WTC11 (cell line): ENCODE measurements at regions not wholly inside any gene's neighbourhood (a gene's known extent, or its start where the extent isn't known, plus 50 kb on each side); places are given as distances from the start of the nearest gene placed in this dataset. TPM values are rescaled to one million over a fixed set of nuclear protein-coding genes. Genes with fewer than 3 reads are reported as not detected.

Experiments
- ATAC-seq: fragments of 200-7000 bp; cut with Tn5 transposase; 2 replicates; pipeline ENCODE4 v1.10.0; 2021; ENCODE audit warnings: mild to moderate bottlenecking, moderate library complexity
- CTCF ChIA-PET: fragments of 300-600 bp; sonication (Branson Sonifier 250); formaldehyde crosslinking; loops from one replicate; lab custom pipeline; 2021; ENCODE audit warnings: antibody characterized with exemption; lab: Charles Lee
- POLR2A ChIA-PET: fragments of 350-600 bp; sonication (Branson Sonifier 250); formaldehyde crosslinking; loops from one replicate; lab custom pipeline; 2021; ENCODE audit warnings: antibody characterized with exemption; lab: Charles Lee
- DNase-seq: peaks from one replicate; pipeline ENCODE4 v3.0.0; 2021; ENCODE audit warnings: low spot score
- H3K27ac Mint-ChIP-seq: 2 replicates; pipeline ENCODE4 v1.8.0; 2021; ENCODE audit warnings: mixed read lengths
- H3K27me3 Mint-ChIP-seq: 2 replicates; pipeline ENCODE4 v1.8.0; 2021; ENCODE audit warnings: low read depth, mild to moderate bottlenecking, moderate library complexity, mixed read lengths
- H3K36me3 Mint-ChIP-seq: 2 replicates; pipeline ENCODE4 v1.8.0; 2021; ENCODE audit warnings: mixed read lengths
- H3K4me1 Mint-ChIP-seq: 2 replicates; pipeline ENCODE4 v1.8.0; 2022; ENCODE audit warnings: mixed read lengths
- H3K4me3 Mint-ChIP-seq: 2 replicates; pipeline ENCODE4 v1.8.0; 2021; ENCODE audit warnings: mild to moderate bottlenecking, moderate library complexity, mixed read lengths
- H3K9me3 Mint-ChIP-seq: 2 replicates; pipeline ENCODE4 v1.8.0; 2021; ENCODE audit warnings: mixed read lengths
- ELF4 ChIP-seq: sonication (generic); formaldehyde crosslinking; IDR thresholded peaks from 2 replicates; pipeline ENCODE4 v1.8.1; 2022; ENCODE audit warnings: low read depth, mild to moderate bottlenecking, moderate library complexity, missing genetic modification reagents
- ETV6 ChIP-seq: sonication (generic); formaldehyde crosslinking; IDR thresholded peaks from 2 replicates; pipeline ENCODE4 v1.8.1; 2022; ENCODE audit warnings: mild to moderate bottlenecking, missing genetic modification reagents
- FOXP1 ChIP-seq: sonication (generic); formaldehyde crosslinking; IDR thresholded peaks from 2 replicates; pipeline ENCODE4 v1.8.0; 2022; ENCODE audit warnings: missing genetic modification reagents, mild to moderate bottlenecking, moderate library complexity, borderline replicate concordance
- JAZF1 ChIP-seq: fragments of 250-450 bp; sonication (Bioruptor Pico); IDR thresholded peaks from 2 replicates; pipeline ENCODE4 v1.9.0; 2021; ENCODE audit warnings: moderate library complexity, mild to moderate bottlenecking, inconsistent platforms
- KAT7 ChIP-seq: sonication (generic); formaldehyde crosslinking; IDR thresholded peaks from 2 replicates; pipeline ENCODE4 v1.8.1; 2023; ENCODE audit warnings: missing genetic modification reagents, mild to moderate bottlenecking, borderline replicate concordance
- NFE2L1 ChIP-seq: sonication (generic); formaldehyde crosslinking; IDR thresholded peaks from 2 replicates; pipeline ENCODE4 v1.8.1; 2023; ENCODE audit warnings: missing genetic modification reagents
- NR2C2 ChIP-seq: sonication (generic); formaldehyde crosslinking; IDR thresholded peaks from 2 replicates; pipeline ENCODE4 v1.8.0; 2022; ENCODE audit warnings: mild to moderate bottlenecking, missing genetic modification reagents
- PRDM15 ChIP-seq: sonication (generic); formaldehyde crosslinking; IDR thresholded peaks from 2 replicates; pipeline ENCODE4 v1.8.0; 2022; ENCODE audit warnings: missing genetic modification reagents
- RORB ChIP-seq: fragments of 250-450 bp; sonication (Bioruptor Pico); IDR thresholded peaks from 2 replicates; pipeline ENCODE4 v1.9.0; 2021; ENCODE audit warnings: mild to moderate bottlenecking
- STAT6 ChIP-seq: sonication (generic); formaldehyde crosslinking; conservative IDR thresholded peaks from 2 replicates; pipeline ENCODE4 v1.8.1; 2023; ENCODE audit warnings: mild to moderate bottlenecking, low read depth, missing genetic modification reagents, moderate library complexity
- ZNF121 ChIP-seq: sonication (generic); formaldehyde crosslinking; IDR thresholded peaks from 2 replicates; pipeline ENCODE4 v1.8.0; 2023; ENCODE audit warnings: missing genetic modification reagents
- ZNF219 ChIP-seq: sonication (generic); formaldehyde crosslinking; IDR thresholded peaks from 2 replicates; pipeline ENCODE4 v1.8.0; 2023; ENCODE audit warnings: missing genetic modification reagents, mild to moderate bottlenecking, borderline replicate concordance
- ZNF232 ChIP-seq: sonication (generic); formaldehyde crosslinking; IDR thresholded peaks from 2 replicates; pipeline ENCODE4 v1.8.0; 2022; ENCODE audit warnings: mild to moderate bottlenecking, missing genetic modification reagents
- ZNF416 ChIP-seq: fragments of 250-450 bp; sonication (Bioruptor Pico); IDR thresholded peaks from 2 replicates; pipeline ENCODE4 v1.9.0; 2021; ENCODE audit warnings: mild to moderate bottlenecking, inconsistent platforms
- microRNA-seq: library from miRNA; unstranded; fragments of <30 nt; microRNA quantifications from one replicate; pipeline ENCODE4 v1.2.0, GENCODE V29; 2022; ENCODE audit warnings: borderline number of aligned reads
- TF ChIP-seq, protein P1 (sequence below): fragments of 250-450 bp; sonication (Bioruptor Pico); IDR thresholded peaks from 2 replicates; pipeline ENCODE4 v1.9.0; 2021; ENCODE audit warnings: moderate library complexity, mild to moderate bottlenecking, inconsistent platforms, borderline replicate concordance
- TF ChIP-seq, protein P2 (sequence below): sonication (generic); formaldehyde crosslinking; IDR thresholded peaks from 2 replicates; pipeline ENCODE4 v1.8.0; 2022; ENCODE audit warnings: mild to moderate bottlenecking, missing genetic modification reagents

DNA sequence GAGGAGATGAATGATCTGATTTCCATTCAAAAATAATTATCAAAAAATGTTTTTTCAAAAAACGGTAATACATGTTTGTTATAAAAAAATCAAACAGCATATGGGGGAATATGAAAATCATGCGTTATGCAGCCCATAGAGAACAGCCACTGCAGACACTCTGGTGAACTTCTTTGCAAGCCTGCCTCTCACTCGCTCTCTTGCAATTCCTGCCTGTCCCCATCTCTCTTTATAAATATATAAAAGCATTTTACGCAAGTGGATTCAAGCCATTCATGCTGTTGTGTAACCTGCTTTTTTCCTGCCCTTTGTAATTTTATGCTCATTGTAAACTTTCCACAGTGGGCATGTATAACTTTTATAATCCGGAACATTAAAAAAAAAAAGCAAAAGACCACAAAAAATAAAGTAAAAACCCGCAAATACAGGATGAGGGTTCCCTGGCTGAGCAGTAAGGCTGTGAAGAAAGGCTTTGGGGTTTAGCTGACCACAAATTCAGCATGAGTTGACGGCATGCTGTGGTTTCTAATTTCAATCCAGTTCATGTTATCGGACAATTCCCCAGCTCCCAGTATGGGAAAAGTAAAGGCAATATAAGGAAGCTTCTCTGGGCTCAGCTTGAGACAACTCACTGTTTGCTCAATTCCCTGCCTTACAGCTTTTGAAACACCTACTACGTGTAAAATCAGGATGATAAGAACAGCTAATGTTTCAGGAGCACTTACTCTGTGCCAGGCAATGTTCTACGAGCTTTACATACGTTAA, 52.8 kb upstream of the ZBTB40 start (continued):
- TF ChIP-seq STAT6 (CRISPR knock-in tag) = no peak
- TF ChIP-seq, all 79 proteins: peak for 0

GRCh38 chr1:22399421-22400091, 52.1 kb upstream of the ZBTB40 start:
- Mint-ChIP-seq H3K4me3 (no peak overlapping the region), H3K9me3 (no peaks in the 10 kb centered on the region), H3K36me3 (no peaks in the 10 kb centered on the region), H3K27me3 (no peaks in the 10 kb centered on the region), H3K27ac (no peak overlapping the region), H3K4me1 (peaks cover 11% of the 10 kb centered on the region)
- DNase-seq = no peak
- POLR2A ChIA-PET = interaction anchor here (0.6 kb wide), 1 partner anchor 18 kb away, joined by 3 read pairs; no protein-coding TSS in a partner anchor
- CTCF ChIA-PET = interaction anchor here (1.2 to 1.4 kb wide), 2 partner anchors 7 to 17 kb away, joined by 3 to 7 read pairs; no protein-coding TSS in a partner anchor
- TF ChIP-seq ZNF219 (no peak), ZNF416 (CRISPR knock-in tag) (no peak), ELF4 (CRISPR knock-in tag) (no peak), PRDM15 (no peak), NR2C2 (no peak), ETV6 (CRISPR knock-in tag) (no peak), NFE2L1 (CRISPR knock-in tag) (no peak), ZNF232 (CRISPR knock-in tag) (no peak), RORB (CRISPR knock-in tag) (no peak), FOXP1 (CRISPR knock-in tag) (no peak), KAT7 (CRISPR knock-in tag) (no peak), ZNF121 (CRISPR knock-in tag) (no peak), JAZF1 (CRISPR knock-in tag) (no peak)
- TF ChIP-seq, protein P1, sequence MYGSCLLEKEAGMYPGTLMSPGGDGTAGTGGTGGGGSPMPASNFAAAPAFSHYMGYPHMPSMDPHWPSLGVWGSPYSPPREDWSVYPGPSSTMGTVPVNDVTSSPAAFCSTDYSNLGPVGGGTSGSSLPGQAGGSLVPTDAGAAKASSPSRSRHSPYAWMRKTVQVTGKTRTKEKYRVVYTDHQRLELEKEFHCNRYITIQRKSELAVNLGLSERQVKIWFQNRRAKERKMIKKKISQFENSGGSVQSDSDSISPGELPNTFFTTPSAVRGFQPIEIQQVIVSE (CRISPR knock-in tag) = no peak
- TF ChIP-seq, protein P2, sequence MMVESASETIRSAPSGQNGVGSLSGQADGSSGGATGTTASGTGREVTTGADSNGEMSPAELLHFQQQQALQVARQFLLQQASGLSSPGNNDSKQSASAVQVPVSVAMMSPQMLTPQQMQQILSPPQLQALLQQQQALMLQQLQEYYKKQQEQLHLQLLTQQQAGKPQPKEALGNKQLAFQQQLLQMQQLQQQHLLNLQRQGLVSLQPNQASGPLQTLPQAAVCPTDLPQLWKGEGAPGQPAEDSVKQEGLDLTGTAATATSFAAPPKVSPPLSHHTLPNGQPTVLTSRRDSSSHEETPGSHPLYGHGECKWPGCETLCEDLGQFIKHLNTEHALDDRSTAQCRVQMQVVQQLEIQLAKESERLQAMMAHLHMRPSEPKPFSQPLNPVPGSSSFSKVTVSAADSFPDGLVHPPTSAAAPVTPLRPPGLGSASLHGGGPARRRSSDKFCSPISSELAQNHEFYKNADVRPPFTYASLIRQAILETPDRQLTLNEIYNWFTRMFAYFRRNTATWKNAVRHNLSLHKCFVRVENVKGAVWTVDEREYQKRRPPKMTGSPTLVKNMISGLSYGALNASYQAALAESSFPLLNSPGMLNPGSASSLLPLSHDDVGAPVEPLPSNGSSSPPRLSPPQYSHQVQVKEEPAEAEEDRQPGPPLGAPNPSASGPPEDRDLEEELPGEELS (CRISPR knock-in tag) = no peak
- ATAC-seq = no peak

Small RNA genes lying in the stretch of these regions (microRNA-seq; reads per million reads assigned to microRNA genes)
- gene MIR4418 = not detected
